ENCODE measurements at regions not wholly inside any gene's neighbourhood (a gene's known extent, or its start where the extent isn't known, plus 50 kb on each side); places are given as distances from the start of the nearest gene placed in this dataset.

- DNase-seq (ENCODE audit: low read depth): no peak
- TF ChIP-seq CTCF (IDR thresholded peaks at IDR 0.05; ENCODE audit: low read length, missing control alignments): no peak
- H3K4me3 ChIP-seq (replicated peaks; ENCODE audit: low read depth, low read length): no peak overlapping the region
These were observed 393.0 kb upstream of the KIRREL3 start for GRCh38 chr11:127393460-127393997.

DNA sequence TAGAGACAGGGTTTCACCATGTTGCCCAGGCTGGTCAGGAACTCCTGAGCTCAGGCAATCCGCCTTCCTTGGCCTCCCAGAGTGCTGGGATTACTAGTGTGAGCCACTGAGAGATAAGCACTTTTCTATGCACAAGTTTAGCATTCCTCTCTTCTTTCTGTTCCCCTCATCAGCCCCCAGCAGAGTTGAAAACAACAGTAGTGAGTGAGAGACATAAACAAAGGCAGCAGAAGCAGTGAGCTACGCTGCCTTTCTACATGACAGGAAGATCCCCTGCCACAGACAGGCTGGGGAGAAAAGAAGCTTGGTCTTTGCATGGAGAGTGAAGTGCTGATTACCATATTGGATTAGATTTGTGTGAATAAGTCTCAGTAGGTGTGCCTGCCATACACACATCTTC lies 392.0 kb upstream of the KIRREL3 start:
- no peak for TF ChIP-seq CTCF (IDR thresholded peaks at IDR 0.05; ENCODE audit: low read length, missing control alignments)
- DNase-seq (ENCODE audit: low read depth): no peak
- no peak overlapping the region for H3K4me3 ChIP-seq (replicated peaks; ENCODE audit: low read depth, low read length)

DNA sequence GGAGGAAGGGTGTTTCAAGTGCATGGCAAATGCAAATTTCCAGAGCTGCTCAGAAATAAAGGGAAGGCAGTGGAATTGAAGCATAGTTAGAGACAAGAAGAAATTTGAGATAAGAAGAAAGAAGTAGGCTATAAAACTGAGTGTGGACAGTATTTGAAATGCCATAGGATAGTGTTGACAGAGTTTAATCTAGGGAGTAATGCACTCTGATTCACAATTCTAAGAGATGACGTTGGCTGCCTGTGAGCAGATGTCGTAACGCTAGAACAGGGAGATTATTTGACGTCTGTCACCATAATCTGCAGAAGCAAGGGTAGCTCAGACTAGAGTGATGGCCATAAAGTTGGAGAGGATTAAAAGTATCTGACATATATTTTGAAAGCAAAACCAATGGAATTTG lies 389.9 kb upstream of the KIRREL3 start:
- DNase-seq (ENCODE audit: low read depth): no peak
- no peak for TF ChIP-seq CTCF (IDR thresholded peaks at IDR 0.05; ENCODE audit: low read length, missing control alignments)
- no peak overlapping the region for H3K4me3 ChIP-seq (replicated peaks; ENCODE audit: low read depth, low read length)

DNA sequence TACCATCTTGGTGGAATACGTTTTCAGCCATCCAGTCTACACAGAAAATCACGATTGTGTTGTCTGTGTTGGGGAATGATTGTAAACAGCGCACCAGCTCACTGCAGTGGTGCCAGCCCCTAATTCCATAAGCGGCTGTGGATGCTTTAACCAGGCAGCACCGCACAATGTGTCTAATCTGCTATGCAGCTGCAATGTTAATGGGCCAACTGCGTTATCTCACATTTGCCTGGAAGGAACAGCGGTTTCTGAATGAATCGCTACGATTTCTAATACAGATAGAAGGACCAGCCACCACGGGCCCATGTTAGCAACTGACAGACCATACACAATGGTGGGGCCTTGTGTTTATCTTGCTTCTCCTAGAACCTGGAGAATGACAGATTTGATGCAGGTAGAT lies 384.5 kb upstream of the KIRREL3 start:
- H3K4me3 ChIP-seq (replicated peaks; ENCODE audit: low read depth, low read length): no peak overlapping the region
- DNase-seq (ENCODE audit: low read depth): no peak

GRCh38 chr11:127383026-127383425 lies 382.5 kb upstream of the KIRREL3 start:
- no peak for TF ChIP-seq CTCF (IDR thresholded peaks at IDR 0.05; ENCODE audit: low read length, missing control alignments)
- no peak overlapping the region for H3K4me3 ChIP-seq (replicated peaks; ENCODE audit: low read depth, low read length)
- no peak for DNase-seq (ENCODE audit: low read depth)

More for the DNA sequence above, 384.5 kb upstream of the KIRREL3 start:
- no peak for TF ChIP-seq CTCF (IDR thresholded peaks at IDR 0.05; ENCODE audit: low read length, missing control alignments)

GRCh38 chr11:127381247-127381646 lies 380.7 kb upstream of the KIRREL3 start:
- no peak for TF ChIP-seq CTCF (IDR thresholded peaks at IDR 0.05; ENCODE audit: low read length, missing control alignments)
- DNase-seq (ENCODE audit: low read depth): no peak
- H3K4me3 ChIP-seq (replicated peaks; ENCODE audit: low read depth, low read length): no peak overlapping the region

DNA sequence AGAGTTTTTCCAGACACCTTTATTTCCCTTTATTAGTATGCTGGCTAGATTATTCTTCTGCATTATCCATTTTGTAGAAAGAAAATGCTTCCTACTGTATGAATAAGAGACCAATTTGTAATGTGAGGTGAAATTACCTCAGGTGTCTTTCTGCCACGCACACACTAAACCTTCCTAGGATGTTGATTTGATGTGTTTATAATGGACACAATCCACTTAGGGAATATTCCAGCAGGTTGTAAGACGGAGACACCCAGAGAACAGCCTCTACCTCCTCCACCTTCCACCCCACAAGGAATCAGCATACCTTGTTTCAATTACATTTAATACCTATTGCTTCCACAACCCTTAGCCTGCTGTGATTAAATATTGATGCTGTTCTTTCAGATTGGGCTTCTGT lies 379.1 kb upstream of the KIRREL3 start:
- no peak for DNase-seq (ENCODE audit: low read depth)
- H3K4me3 ChIP-seq (replicated peaks; ENCODE audit: low read depth, low read length): no peak overlapping the region
- no peak for TF ChIP-seq CTCF (IDR thresholded peaks at IDR 0.05; ENCODE audit: low read length, missing control alignments)

All from fibroblast of pulmonary artery (primary cell).